HG02623 (cell line): ENCODE measurements at regions not wholly inside any gene's neighbourhood (a gene's known extent, or its start where the extent isn't known, plus 50 kb on each side); places are given as distances from the start of the nearest gene placed in this dataset.
A peak's percentile ranks its signal among the peaks of the same experiment; 100 is the strongest.

Experiments
- ATAC-seq: cut with Tn5 transposase; IDR thresholded peaks from one replicate; pipeline ENCODE4 v1.9.1; 2021; ENCODE audit warnings: moderate library complexity; ENCODE audit not compliant: unreplicated experiment

- ATAC-seq: no peak
Measured at GRCh38 chr13:42474954-42475353, 99.0 kb upstream of the TNFSF11 start.

GRCh38 chr13:42477596-42478190 is 96.3 kb upstream of the TNFSF11 start:
- ATAC-seq: no peak

GRCh38 chr13:42478531-42479156 is 95.3 kb upstream of the TNFSF11 start:
- ATAC-seq: no peak

- no peak for ATAC-seq
Measured at GRCh38 chr13:42484386-42484785, 89.6 kb upstream of the TNFSF11 start.

GRCh38 chr13:42485272-42485671 is 88.7 kb upstream of the TNFSF11 start:
- no peak for ATAC-seq

- ATAC-seq: no peak
Measured at GRCh38 chr13:42486711-42487198, 87.2 kb upstream of the TNFSF11 start.

GRCh38 chr13:42487221-42487620 is 86.7 kb upstream of the TNFSF11 start:
- ATAC-seq: no peak

GRCh38 chr13:42490676-42491075 is 83.3 kb upstream of the TNFSF11 start:
- ATAC-seq: no peak

GRCh38 chr13:42492372-42492920 is 81.5 kb upstream of the TNFSF11 start:
- ATAC-seq: no peak

- ATAC-seq: no peak
Measured at GRCh38 chr13:42494157-42494556, 79.8 kb upstream of the TNFSF11 start.

- no peak for ATAC-seq
Measured at GRCh38 chr13:42495255-42495654, 78.7 kb upstream of the TNFSF11 start.

GRCh38 chr13:42495751-42496150 is 78.2 kb upstream of the TNFSF11 start:
- ATAC-seq: no peak

- ATAC-seq: peak; percentile 47
Measured at GRCh38 chr13:42496926-42497554, 76.9 kb upstream of the TNFSF11 start.

- ATAC-seq: peak; percentile 87
Measured at GRCh38 chr13:42497798-42498197, 76.2 kb upstream of the TNFSF11 start.

GRCh38 chr13:42498521-42498920 is 75.4 kb upstream of the TNFSF11 start:
- no peak for ATAC-seq
